NCI-H1048 (cell line): ENCODE measurements at regions not wholly inside any gene's neighbourhood (a gene's known extent, or its start where the extent isn't known, plus 50 kb on each side); places are given as distances from the start of the nearest gene placed in this dataset.

Source experiments
- DNase-seq: peaks from one replicate; lab custom pipeline; 2025; lab: John Stamatoyannopoulos, UW

DNA sequence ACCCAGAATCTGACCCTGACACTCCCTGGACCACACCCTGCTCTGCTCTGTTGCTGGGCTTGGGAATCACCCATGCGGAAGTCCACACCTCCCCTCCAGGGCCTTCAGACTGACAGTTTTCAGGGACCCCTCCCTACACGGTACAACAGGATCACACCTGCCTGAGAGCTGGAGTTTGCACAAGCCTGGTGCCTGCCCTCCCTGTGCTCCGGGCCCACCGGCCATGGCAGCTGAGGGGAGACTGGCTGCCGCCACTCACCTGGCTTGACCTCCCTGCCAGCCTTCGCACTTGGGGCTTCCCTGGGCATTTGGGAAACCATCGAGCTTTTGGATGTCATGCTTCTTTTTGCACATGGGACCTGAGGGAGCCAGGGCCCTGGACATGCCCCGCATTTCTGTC is 95.9 kb upstream of the ANKRD34C start:
- no peak for DNase-seq

DNA sequence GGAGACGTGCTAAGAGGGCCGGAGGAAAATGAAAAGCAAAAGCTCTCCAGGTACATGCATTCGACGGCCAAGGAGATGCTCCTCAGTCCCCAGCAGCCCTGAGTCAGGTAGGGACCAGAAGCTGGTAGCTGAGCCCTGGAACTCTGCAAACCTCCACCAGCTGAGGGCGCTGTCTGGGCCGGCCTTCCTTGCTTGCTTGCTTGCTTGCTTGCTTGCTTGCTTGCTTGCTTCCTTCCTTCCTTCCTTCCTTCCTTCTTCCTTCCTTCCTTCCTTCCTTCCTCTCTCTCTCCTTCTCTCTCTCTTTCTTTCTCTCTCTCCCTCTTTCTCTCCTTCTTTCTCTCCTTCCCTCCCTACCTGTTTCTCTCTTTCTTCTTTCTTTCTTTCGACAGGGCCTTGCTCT is 94.6 kb upstream of the RASGRF1 start:
- DNase-seq: no peak

DNA sequence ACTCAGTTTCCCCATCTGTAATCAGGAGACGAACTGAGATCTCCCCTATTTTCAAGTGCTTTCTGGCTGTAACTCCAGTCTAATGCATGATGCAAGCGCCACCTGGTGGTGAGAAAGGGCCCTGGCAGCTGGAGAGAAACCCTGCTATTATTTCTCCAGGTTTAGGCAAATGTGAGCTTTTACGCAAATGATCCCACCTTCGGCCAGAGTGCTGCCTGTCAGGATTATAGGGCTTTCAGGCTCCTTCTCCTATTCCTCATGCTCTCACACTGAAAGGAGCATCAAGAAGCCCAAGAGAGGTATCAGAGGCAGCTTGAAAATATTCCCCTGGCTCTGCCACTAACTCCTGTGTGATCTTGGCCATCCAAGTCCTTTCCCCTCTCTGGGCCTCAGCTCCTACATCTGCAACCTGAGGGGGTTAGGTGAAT is 93.9 kb upstream of the RASGRF1 start:
- peak; percentile 45 for DNase-seq

DNA sequence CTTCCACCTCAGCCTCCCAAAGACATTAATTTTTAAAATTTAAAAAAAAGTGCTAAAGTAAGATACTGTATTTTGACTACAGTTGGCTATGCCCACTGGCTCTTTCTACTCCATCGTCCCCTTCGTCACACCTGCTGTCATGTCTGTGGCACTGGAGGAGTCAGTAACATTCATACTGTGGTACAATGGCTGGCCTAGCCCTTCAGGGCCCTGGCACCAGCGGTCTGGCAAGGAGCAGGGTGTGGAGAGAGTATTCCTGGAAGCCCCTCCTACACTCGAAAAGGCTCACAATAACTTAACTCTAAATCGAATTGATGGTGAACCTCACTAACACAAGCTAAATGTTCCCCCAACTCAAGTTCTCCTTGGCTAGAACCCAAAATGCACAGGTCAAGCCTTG is 89.7 kb upstream of the RASGRF1 start:
- no peak for DNase-seq

DNA sequence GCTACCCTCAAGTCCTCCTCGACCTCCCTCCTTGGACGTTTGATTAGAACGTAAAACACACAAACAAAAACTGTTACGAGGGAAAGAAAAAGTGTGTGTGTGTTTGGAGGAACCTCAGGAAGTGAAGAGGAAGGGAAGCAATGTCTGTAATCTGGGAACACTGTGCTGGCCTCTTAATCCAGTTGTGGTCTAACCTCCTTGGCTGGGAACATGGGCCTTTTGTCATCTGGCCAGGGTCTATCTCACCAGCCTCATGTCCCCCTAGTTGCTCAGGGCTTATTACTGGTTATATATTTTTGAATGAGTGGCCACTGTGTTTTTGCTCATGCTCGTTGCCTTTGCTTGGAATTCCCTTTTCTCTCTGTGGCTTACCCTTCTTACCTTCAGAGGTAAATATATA is 89.0 kb upstream of the RASGRF1 start:
- DNase-seq: no peak

DNA sequence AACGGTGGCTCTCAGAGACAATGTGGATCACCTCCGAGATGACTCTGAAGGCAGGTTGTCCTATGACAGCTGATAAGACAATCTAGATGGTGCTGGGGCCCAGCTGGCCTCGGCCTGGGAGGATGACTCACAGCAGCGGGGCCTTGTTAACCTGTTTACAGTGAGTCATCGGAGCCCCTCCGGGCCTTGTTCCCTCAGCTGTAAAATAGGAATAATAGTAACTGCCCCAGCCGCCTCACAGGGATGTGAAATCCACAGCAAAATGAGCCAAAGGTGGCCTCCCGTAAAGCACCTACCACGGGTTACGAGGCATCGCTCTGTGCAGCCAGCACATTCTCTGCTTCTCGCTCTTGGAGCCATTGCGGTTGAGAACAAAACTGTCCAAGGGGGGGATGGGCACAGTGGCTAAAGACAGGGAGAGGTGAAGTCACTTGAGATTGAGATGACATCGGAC is 88.6 kb upstream of the RASGRF1 start:
- no peak for DNase-seq

DNA sequence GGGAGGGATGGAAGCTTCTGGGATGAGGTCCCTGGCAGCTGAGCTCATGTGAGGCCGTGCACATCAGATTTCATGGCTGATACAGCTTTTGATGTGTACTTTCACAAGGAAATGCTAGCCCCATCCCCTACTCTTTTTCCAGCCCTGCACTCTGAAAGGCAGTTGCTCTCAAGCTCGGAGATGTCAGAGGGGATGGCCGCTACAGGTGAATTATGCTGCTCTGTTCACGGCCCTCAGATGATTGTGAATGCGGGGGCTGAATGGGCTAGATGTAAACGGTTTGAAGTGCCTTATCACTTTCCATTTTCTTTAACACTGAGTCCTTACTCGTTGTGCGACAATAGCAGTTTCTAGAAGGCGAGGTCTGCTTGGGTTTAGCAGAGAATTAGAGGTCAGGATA is 88.0 kb upstream of the RASGRF1 start:
- no peak for DNase-seq

DNA sequence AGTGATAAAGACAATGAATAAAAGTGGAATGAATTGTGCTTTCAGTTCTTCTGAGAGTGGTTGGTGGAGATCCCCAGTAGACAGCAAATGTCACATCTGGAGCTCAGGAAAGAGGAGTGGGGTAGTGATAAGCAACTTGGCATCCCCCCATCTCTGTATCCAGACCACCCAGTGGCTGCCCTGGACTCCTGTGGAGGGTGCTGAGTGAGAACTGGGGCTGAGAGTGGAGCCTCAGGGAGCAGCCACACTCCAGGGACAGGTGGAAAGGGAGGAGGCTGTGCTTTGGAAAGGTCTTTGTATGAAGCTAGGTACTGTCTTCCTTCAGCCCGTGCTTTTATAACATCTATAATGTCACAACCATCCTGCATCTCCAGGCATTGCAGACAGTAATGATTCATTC is 85.6 kb upstream of the RASGRF1 start:
- no peak for DNase-seq

DNA sequence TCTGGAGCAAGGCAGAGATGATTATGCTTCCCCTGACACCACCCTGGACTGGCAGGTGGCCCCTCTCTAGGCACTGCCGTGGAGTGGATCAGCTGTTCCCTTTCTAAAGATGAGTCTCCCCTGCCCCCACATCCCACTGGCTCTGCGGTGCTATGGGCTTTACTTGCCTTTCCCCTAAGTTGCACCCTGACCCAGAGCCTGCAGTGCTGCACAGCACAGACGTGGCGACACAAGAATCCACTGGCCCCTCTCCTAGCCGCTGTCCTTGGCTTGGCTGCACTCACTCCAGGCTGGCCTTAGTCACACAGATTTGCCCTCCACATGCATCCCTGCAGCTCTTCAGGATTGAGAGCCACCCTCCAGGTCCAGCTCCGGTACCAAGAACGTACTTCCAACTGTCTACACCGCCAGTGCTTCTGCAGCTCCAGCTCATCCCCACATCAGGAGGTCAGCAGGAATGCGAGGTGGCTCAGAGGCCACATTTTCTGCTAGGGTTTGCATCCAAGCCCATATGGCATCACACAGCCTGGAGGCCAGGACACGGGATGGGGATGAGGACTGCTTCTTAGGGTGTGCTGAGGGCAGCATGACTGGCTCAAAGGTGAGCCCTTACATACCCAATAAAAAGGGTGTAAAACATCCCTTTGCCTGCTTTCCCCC is 82.4 kb upstream of the RASGRF1 start:
- DNase-seq: no peak

DNA sequence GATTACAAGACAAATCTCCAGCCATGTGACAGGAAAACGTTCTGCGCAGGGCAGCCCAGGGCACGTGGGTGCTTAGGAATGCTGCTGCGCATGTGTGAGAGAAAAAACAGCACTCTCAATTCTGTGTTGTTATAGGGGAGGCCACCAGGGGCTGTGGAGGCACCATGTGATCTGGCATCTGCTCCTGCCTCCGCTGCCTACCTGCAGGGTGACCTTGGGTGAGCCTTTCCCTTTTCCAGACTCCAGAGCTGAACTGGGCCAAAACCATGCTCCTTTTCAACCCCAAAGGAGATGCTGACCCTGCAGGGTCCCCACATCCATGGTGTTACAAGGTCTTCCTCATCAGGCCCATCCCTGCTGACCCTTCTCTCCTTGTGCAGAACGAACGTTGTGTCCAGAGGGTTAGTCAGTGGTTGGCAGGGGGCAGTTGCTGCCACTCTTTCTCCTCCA is 81.5 kb upstream of the RASGRF1 start:
- no peak for DNase-seq

DNA sequence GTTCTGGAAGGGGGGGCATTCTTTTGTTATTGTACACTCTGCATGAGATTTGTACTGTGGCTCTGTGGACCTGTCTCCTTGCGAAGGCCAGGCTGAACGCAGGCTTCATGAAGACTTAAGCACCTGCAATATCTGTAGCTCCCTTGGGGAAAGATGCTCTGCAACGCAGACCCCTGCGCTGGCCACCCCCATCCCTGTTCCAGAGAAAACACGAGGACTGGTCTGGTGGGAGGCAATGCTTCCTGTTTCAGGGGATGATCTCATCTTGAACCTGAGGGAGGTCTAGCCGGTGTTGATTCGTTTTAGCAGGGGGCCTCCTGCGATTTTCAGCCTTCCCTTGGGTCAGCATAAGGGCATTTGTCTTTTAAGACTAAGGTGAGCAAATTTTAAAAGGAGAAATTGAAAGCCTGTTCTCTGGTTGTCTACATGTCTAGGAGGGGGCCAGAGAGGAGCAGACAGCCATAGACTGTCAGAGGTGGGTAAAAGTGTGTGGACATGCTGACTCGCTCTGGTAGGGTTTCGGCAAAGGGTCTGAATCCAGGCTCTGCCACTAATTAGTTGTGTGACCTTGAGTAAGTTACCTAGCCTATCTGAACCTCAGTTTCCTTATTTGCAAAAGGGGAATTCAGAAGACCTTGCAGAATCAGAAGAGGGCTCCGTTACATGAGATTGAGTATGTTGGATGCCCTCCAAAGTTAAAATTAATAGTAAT is 80.9 kb upstream of the RASGRF1 start:
- DNase-seq: no peak

DNA sequence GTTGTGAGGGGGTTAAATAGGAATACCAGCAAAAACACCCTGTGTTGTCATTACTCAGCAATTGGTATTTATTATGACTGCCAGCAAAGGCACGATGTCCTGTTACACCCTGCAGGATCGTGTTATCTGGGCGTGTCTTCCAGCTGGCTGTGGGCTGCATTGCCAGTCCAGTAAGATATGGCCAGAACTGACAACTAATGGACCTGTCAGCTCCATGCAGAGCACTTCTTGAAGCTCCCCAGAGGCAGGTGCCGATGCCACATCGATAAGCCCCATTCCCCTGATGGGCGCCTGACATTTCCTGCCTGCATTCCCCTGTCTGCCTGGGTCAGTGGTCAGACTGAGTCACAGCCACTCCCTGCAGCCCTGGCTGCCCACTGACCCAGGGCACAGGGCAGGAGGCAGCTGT is 79.7 kb upstream of the RASGRF1 start:
- DNase-seq: no peak

DNA sequence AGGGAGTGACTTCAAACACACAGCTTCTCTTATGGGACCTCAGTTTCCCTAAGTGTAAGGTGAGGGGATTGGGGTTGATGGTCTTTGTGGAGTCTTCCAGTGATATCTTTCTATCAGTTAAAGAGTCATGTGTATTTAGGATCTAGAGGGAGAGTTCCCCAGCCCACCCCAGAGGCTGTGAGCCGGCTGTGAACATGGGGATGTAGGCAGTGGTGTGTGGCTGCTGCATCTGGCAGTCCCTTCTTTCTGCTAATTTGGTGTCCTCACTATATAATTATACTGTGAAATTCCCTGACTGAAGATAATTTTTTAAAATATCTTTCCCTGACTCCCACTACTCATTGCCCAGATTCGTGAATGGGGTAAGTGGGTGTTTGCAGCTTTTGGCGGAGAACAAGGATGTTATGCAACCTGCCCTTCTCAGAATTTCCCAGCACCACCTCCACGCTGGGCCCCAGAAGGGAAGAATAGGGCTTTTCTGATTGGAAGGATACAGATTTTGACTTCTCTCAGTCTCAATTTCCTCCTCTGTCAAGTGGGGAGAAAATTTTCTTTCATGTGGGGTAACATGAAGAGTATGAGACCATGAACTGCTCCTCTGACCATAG is 79.0 kb upstream of the RASGRF1 start:
- no peak for DNase-seq

DNA sequence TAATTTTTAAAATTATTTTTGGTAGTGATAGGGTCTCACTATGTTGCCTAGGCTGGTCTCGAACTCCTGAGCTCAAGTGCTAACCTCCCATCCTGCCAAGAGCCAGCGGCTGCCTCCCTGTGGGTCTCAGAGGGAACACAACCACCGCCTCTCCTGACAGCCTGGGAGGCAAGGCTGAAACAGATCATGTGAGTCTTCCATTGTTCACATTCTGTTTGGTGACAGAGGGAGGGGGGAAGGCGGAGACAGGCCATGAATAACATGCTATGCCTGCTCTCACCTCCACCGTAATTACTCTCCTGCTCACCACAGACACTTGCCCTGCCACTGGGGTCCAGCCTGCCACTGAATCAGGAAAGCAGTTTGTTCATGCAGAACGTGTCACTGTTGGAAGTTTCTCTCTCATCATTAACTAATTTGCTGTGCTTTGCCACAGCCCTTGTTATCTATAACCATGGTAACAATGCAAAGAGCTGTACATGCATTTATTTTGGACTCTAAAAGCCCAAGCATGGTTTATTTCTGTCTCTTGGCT is 78.4 kb upstream of the RASGRF1 start:
- no peak for DNase-seq

DNA sequence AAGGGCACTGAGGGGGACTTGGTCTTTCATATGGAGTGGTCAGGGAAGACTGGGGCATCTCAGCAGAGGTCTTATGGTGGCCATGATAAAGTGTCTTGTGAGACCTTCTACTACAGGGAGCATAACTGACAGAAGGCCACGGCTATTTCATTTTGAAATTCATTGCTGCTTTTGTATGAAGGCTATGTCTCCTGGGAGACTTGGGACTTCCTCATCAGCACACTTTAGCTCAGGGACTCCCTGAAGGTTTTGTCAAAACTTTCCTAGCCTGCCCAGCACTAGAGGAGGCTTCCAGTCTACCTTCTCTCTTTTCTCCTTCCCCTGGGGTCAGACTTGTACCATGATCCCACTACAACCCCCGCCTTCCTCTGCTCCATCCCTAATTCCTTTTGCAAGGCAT is 77.2 kb upstream of the RASGRF1 start:
- DNase-seq: no peak

DNA sequence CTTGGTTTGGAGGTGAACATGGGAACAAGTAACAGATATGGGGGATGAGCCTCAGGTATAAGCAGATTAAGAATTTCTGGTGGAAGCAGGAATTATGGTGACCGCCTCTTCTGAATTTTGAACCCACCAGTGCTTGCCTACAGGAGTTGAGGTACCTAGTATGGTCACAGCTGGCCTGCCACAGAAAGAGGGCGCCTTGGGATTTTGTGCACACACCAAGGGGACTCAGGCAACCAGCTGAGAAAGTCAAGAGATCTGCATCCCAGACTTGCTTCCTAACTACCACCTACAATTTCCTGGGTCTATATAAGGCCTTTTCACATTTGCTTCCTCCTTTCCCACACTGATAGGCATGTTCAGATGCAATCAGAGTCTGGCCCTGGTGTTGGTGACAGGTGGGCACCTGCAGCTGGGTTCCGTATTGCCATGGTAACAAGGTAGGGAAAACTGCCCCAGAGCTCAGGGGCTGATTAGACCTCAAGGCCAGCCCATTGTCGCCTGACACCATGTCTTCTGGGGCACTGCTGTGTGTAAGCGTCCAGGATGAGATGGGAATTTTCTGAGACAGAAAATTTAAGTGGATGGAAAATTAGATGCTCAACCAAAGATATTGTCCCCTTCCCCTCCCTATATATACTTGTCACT is 75.9 kb upstream of the RASGRF1 start:
- no peak for DNase-seq

DNA sequence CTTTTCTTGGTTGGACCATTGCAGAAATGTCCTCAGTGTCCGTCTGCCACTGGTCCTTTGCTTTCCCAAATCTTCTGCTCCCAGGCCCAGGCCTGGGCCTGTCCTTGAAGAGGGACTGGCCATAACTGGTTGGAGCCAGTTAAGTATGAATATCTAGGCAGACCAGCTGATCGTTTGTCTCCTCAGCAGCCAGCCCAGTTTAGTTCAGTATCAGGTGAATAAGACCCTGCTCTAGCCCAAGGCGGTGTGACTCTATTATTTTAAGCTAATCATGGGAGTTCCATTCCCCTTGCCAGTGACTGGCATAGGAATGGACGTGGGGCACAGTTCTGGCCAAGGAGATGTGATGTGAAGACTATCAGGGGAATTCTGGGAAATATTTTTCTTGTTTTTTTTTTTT is 73.9 kb upstream of the RASGRF1 start:
- no peak for DNase-seq

DNA sequence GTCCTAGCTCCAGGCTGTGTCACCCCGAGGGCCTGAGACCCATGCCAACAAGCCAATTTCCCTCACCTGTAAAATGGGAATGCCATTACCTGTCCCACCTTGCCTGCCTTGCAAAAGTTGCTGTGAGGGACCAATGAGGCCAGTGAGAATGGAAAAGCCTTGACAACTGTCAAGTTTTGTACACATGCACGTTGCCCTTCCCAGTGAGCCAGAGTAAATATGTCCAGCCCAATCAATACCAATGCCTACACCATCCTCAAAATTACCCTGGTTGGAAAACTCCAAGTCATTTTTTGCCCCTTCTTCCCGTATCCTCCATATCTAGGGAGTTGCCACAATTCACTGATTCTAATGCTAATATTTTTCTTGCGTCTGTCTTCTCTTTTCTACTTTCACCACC is 73.5 kb upstream of the RASGRF1 start:
- DNase-seq: no peak

DNA sequence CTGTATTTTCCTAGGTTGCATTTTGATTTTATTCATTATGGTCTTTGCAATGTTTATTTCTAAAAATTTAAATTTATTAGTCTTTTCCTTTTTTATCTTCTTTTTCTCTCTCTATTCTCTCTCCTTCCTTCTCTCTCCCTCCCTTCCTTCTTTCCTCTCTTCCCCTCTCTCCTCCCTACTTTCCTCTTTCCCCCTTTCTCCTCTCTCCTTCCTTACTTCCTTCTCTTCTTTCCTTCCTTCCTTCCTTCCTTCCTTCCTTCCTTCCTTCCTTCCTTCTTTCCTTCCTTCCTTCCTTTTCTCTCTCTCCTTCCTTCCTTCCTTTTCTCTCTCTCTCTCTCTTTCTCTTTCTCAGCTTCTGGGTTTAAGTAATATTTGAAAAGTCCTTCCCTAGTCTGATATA is 72.8 kb upstream of the RASGRF1 start:
- no peak for DNase-seq

DNA sequence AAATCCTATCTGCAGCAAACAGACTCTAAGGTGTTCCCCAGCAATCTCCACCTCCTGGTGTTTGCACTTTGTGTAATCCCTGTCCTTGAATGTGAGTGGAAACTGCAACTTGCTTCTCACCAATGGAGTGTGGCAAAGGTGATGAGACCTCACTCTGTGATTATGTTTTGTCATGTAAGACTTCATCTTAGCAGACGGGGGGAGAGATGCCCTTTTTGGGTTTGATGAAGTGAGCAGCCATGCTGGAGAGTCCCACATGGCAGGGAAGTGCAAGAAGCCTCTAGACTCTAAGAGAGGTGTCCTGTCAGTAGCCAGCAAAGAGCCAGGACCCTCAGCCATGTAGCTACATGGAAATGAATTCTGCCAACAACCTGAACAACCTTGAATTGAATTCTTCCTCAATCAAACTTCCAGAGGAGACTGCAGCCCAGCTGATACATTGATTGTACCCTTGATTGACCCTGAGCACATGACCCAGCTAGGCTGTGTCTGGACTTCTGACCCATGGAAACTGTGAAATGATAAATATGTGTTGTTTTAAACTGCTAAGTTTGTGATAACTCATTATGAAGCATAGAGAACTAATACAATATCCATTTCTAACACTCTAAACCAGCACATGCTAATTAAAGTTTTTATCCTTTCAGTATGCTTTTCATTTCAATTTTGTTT is 71.4 kb upstream of the RASGRF1 start:
- no peak for DNase-seq

DNA sequence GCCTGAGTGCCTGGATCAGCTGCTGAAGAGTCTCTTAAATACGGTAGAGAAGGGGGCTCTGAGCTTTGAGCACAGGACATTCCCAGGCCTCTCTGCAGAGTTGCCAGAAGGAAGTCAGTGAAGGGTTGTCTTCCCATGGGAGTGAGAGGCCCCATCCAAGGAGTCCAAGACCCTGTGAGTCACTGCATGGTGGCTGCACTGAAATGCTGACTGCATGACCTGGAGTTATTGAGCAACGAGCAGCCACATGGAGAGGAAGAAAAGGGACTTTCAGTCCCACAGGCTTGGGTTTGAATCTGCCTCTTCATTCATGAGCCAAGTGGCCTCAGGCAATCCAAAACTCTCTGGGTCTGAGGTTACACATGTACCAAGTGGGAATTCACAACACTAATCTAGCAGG is 69.6 kb upstream of the RASGRF1 start:
- DNase-seq: no peak
